Fibroblast of the conjunctiva (primary cell): ENCODE measurements at regions not wholly inside any gene's neighbourhood (a gene's known extent, or its start where the extent isn't known, plus 50 kb on each side); places are given as distances from the start of the nearest gene placed in this dataset.

Source experiments
- DNase-seq: peaks from one replicate; pipeline ENCODE4 v3.0.0-alpha.2; 2010; ENCODE audit warnings: low read depth

- no peak for DNase-seq
Observed at GRCh38 chrX:40165861-40166260, 68.1 kb upstream of the BCOR start.

GRCh38 chrX:40165206-40165605 lies 67.4 kb upstream of the BCOR start:
- no peak for DNase-seq

GRCh38 chrX:40164751-40165150 lies 67.0 kb upstream of the BCOR start:
- DNase-seq: no peak

- DNase-seq: no peak
Observed at GRCh38 chrX:40158036-40158706, 60.4 kb upstream of the BCOR start.

GRCh38 chrX:40157228-40158035 lies 59.7 kb upstream of the BCOR start:
- no peak for DNase-seq

GRCh38 chrX:40156470-40157227 lies 58.9 kb upstream of the BCOR start:
- DNase-seq: no peak

GRCh38 chrX:40155589-40156469 lies 58.1 kb upstream of the BCOR start:
- no peak for DNase-seq

- no peak for DNase-seq
Observed at GRCh38 chrX:40154853-40155588, 57.3 kb upstream of the BCOR start.

GRCh38 chrX:40154250-40154852 lies 56.6 kb upstream of the BCOR start:
- DNase-seq: no peak

GRCh38 chrX:40153345-40154249 lies 55.8 kb upstream of the BCOR start:
- DNase-seq: no peak

GRCh38 chrX:40152741-40153344 lies 55.1 kb upstream of the BCOR start:
- DNase-seq: no peak

GRCh38 chrX:40152173-40152711 lies 54.5 kb upstream of the BCOR start:
- DNase-seq: no peak

GRCh38 chrX:40151211-40152172 lies 53.7 kb upstream of the BCOR start:
- no peak for DNase-seq

- no peak for DNase-seq
Observed at GRCh38 chrX:40150503-40150902, 52.7 kb upstream of the BCOR start.

GRCh38 chrX:40149286-40150175 lies 51.8 kb upstream of the BCOR start:
- DNase-seq: no peak

- DNase-seq: no peak
Observed at GRCh38 chrX:40148385-40149285, 50.9 kb upstream of the BCOR start.
